Loucy (cell line): ENCODE measurements at regions not wholly inside any gene's neighbourhood (a gene's known extent, or its start where the extent isn't known, plus 50 kb on each side); places are given as distances from the start of the nearest gene placed in this dataset.

Experiments
- H2AFZ ChIP-seq: fragments of 200-600 bp; sonication (generic); 2 replicates; pipeline ENCODE4 v1.6.0; 2016; ENCODE audit warnings: antibody characterized with exemption, mild to moderate bottlenecking, low read length, moderate library complexity
- H3F3A ChIP-seq: fragments of 200-600 bp; 2 replicates; pipeline ENCODE4 v1.6.0; 2016; ENCODE audit warnings: antibody characterized with exemption, low read depth, mild to moderate bottlenecking
- H3K27me3 ChIP-seq: fragments of 200-600 bp; sonication (generic); 2 replicates; pipeline ENCODE4 v1.6.1; 2014; ENCODE audit warnings: low read length, mild to moderate bottlenecking; ENCODE audit not compliant: insufficient read depth, poor library complexity, severe bottlenecking
- H3K36me3 ChIP-seq: fragments of 200-600 bp; sonication (generic); 2 replicates; pipeline ENCODE4 v1.6.1; 2016; ENCODE audit warnings: low read length; ENCODE audit not compliant: insufficient read depth
- H3K4me1 ChIP-seq: fragments of 200-600 bp; sonication (generic); 2 replicates; pipeline ENCODE4 v1.5.1; 2014; ENCODE audit warnings: low read length, mild to moderate bottlenecking; ENCODE audit not compliant: insufficient read depth, poor library complexity, severe bottlenecking
- H3K4me2 ChIP-seq: fragments of 200-600 bp; sonication (generic); 2 replicates; pipeline ENCODE4 v1.6.0; 2014; ENCODE audit warnings: antibody characterized with exemption, low read length, low read depth, mild to moderate bottlenecking; ENCODE audit not compliant: poor library complexity, severe bottlenecking
- H3K4me3 ChIP-seq: fragments of 200-600 bp; sonication (generic); 2 replicates; pipeline ENCODE4 v1.5.1; 2014; ENCODE audit warnings: low read length, mild to moderate bottlenecking, mixed read lengths; ENCODE audit not compliant: poor library complexity, severe bottlenecking
- H3K79me2 ChIP-seq: fragments of 200-600 bp; sonication (generic); 2 replicates; pipeline ENCODE4 v1.6.1; 2014; ENCODE audit warnings: low read length; ENCODE audit not compliant: insufficient read depth
- H3K9ac ChIP-seq: fragments of 200-600 bp; sonication (generic); 2 replicates; pipeline ENCODE4 v1.6.0; 2014; ENCODE audit warnings: mild to moderate bottlenecking, low read depth, low read length, moderate library complexity; ENCODE audit not compliant: poor library complexity, severe bottlenecking
- H3K9me2 ChIP-seq: fragments of 200-600 bp; sonication (generic); replicated peaks from 2 replicates; pipeline ENCODE4 v1.6.1; 2016; ENCODE audit warnings: low read depth, low read length, mixed read lengths
- H3K9me3 ChIP-seq: fragments of 200-600 bp; sonication (generic); 2 replicates; pipeline ENCODE4 v1.6.1; 2014; ENCODE audit warnings: mild to moderate bottlenecking, antibody characterized with exemption, low read length, low read depth; ENCODE audit not compliant: insufficient read depth
- H4K20me1 ChIP-seq: fragments of 200-600 bp; sonication (generic); 2 replicates; pipeline ENCODE4 v1.6.0; 2014; ENCODE audit warnings: antibody characterized with exemption, low read length, mild to moderate bottlenecking; ENCODE audit not compliant: insufficient read depth, poor library complexity, severe bottlenecking
- EZH2phosphoT487 ChIP-seq: fragments of 200-600 bp; IDR thresholded peaks from 2 replicates; pipeline ENCODE4 v1.6.1; 2018; ENCODE audit warnings: antibody characterized with exemption, mild to moderate bottlenecking, moderate library complexity, borderline replicate concordance
- TF ChIP-seq, protein P1 (sequence below): fragments of 200-600 bp; sonication (generic); conservative IDR thresholded peaks from 2 replicates; pipeline ENCODE4 v1.5.1; 2014; ENCODE audit warnings: mild to moderate bottlenecking, antibody characterized with exemption, low read length

DNA sequence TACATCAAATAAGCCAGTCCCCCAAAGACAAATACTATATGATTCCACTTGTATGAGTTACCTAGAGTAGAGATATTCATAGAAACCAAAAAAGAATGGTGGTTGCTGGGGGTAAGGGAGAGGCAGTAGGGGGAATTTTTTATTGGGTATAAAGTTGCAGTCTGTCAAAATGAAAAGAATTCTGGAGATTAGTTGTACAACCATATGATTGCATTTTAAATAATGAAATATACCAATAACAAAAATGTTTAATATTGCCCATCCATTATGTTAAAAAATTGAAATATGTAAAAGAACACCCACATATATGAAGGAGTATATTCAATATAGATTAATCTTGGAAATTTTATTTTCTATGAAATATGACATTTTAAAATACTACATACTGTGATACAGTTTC lies 1383.5 kb downstream of the FSCB start:
- Histone ChIP-seq H3K4me3 (no peak overlapping the region), H3K4me2 (no peak overlapping the region), H3F3A (no peaks in the 10 kb centered on the region), H4K20me1 (no peaks in the 10 kb centered on the region), H3K79me2 (no peaks in the 10 kb centered on the region), H3K9me2 (no peaks in the 10 kb centered on the region), H3K36me3 (no peaks in the 10 kb centered on the region), H2AFZ (no peak overlapping the region), H3K9ac (no peak overlapping the region), H3K9me3 (no peaks in the 10 kb centered on the region; the same call in 1 of the 2 replicates), H3K4me1 (no peaks in the 10 kb centered on the region), H3K27me3 (no peaks in the 10 kb centered on the region)
- TF ChIP-seq EZH2phosphoT487: no peak
- TF ChIP-seq, protein P1, sequence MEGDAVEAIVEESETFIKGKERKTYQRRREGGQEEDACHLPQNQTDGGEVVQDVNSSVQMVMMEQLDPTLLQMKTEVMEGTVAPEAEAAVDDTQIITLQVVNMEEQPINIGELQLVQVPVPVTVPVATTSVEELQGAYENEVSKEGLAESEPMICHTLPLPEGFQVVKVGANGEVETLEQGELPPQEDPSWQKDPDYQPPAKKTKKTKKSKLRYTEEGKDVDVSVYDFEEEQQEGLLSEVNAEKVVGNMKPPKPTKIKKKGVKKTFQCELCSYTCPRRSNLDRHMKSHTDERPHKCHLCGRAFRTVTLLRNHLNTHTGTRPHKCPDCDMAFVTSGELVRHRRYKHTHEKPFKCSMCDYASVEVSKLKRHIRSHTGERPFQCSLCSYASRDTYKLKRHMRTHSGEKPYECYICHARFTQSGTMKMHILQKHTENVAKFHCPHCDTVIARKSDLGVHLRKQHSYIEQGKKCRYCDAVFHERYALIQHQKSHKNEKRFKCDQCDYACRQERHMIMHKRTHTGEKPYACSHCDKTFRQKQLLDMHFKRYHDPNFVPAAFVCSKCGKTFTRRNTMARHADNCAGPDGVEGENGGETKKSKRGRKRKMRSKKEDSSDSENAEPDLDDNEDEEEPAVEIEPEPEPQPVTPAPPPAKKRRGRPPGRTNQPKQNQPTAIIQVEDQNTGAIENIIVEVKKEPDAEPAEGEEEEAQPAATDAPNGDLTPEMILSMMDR: no peak

DNA sequence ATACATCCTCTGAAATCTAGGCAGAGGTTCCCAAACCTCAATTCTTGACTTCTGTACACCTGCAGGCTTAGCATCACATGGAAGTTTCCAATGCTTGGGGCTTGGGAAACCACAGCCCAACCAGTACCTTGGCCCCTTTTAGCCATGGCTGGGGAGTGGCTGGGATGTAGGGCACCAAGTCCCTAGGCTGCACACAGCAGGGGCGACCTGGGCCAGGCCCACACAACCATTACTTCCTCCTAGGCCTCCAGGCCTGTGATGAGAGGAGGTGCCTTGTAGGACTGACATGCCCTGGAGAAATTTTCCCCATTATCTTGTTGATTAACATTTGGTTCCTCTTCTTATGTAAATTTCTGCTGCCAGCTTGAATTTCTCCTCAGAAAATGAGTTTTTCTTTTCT lies 1387.4 kb downstream of the FSCB start:
- no peak overlapping the region for H3K4me3 ChIP-seq
- no peaks in the 10 kb centered on the region for H3K9me2 ChIP-seq
- H3K9ac ChIP-seq: no peak overlapping the region
- no peak overlapping the region for H3K4me2 ChIP-seq
- H3K4me1 ChIP-seq: no peaks in the 10 kb centered on the region
- no peaks in the 10 kb centered on the region for H3K79me2 ChIP-seq
- H2AFZ ChIP-seq: no peak overlapping the region
- no peaks in the 10 kb centered on the region for H3K36me3 ChIP-seq
- TF ChIP-seq EZH2phosphoT487: no peak
- TF ChIP-seq, protein P1: no peak
- no peaks in the 10 kb centered on the region for H4K20me1 ChIP-seq
- H3K9me3 ChIP-seq: no peaks in the 10 kb centered on the region; the same call in 1 of the 2 replicates
- no peaks in the 10 kb centered on the region for H3F3A ChIP-seq
- H3K27me3 ChIP-seq: no peaks in the 10 kb centered on the region

DNA sequence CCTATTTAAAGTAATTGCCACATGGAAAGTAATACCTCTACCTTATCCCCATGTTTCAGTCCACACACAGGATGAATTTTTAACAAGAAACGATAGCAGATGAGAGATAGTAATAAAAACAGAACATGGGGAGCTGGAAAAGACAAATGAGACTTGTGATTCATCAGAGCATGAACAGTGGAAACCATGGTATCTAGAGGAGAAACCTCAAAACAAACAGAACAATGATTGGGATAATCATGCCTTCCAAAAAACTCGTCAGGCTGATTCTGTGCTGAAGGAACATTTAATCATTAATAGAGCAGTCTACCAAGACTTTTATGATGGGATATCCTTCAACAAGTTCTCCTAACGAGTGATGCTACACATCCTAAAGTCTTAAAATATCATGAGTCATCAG lies 1390.7 kb downstream of the FSCB start:
- Histone ChIP-seq H3K79me2 (no peaks in the 10 kb centered on the region), H4K20me1 (no peaks in the 10 kb centered on the region), H3K9ac (no peak overlapping the region), H3K9me2 (no peaks in the 10 kb centered on the region), H3K27me3 (no peaks in the 10 kb centered on the region), H2AFZ (no peak overlapping the region), H3K9me3 (no peaks in the 10 kb centered on the region; the same call in 1 of the 2 replicates), H3F3A (no peaks in the 10 kb centered on the region), H3K4me3 (no peak overlapping the region), H3K36me3 (no peaks in the 10 kb centered on the region), H3K4me2 (no peak overlapping the region), H3K4me1 (no peaks in the 10 kb centered on the region)
- TF ChIP-seq EZH2phosphoT487: no peak
- TF ChIP-seq, protein P1: no peak
